Peyer's patch (tissue), 4 donors: ENCODE measurements at regions not wholly inside any gene's neighbourhood (a gene's known extent, or its start where the extent isn't known, plus 50 kb on each side); places are given as distances from the start of the nearest gene placed in this dataset.

ENCODE experiments used
- CTCF ChIP-seq, 6 experiments: fragments of 450-650 bp in 4 of 6; fragments of 200-600 bp in 2 of 6; sonication (generic) in 1 of 6; IDR thresholded peaks; one replicate each; pipeline ENCODE4 v1.5.1; 2017 to 2019; ENCODE audit warnings: antibody characterized with exemption in 6 of 6, mild to moderate bottlenecking in 3 of 6, moderate library complexity in 1 of 6
- POLR2A ChIP-seq, 2 donors: fragments of 450-650 bp; IDR thresholded peaks; one replicate each; pipeline ENCODE4 v1.5.1; 2017; ENCODE audit warnings: antibody characterized with exemption in 2 of 2, mild to moderate bottlenecking in 2 of 2, moderate library complexity in 2 of 2

- TF ChIP-seq CTCF (IDR thresholded peaks at IDR 0.05) (no peak), POLR2A (IDR thresholded peaks at IDR 0.05) (no peak)
Measured at GRCh38 chr9:74132986-74133385, 364.1 kb upstream of the RORB start.
